ENCODE measurements at regions not wholly inside any gene's neighbourhood (a gene's known extent, or its start where the extent isn't known, plus 50 kb on each side); places are given as distances from the start of the nearest gene placed in this dataset.

DNA sequence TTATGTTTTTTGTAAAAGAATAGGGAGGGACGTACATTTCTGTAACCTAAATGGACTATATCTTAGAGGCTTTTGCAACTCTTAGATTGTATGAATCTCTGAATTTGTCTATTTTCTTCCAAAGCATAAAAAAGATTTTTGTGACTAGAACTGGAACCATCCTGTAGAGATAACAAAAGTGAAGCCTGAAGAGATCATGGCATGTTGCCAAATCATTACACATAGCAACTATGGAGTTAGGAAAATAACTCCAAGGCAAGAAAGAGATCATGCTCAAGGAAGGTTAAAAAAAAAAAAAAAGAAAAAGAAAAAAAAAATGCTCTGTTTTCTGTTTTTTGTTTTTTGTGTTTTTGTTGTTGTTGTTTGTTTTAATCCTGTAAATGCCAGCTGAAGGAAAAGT, 567.7 kb upstream of the ZWINT start:
- ATAC-seq, result no peak
- TF ChIP-seq BACH2 (CRISPR knock-in tag; IDR thresholded peaks at IDR 0.05; ENCODE audit: borderline replicate concordance) (no peak), CSDC2 (CRISPR knock-in tag; IDR thresholded peaks at IDR 0.05) (no peak), TCF4 (CRISPR knock-in tag; IDR thresholded peaks at IDR 0.05; ENCODE audit: borderline replicate concordance) (no peak), ZC3H10 (CRISPR knock-in tag; IDR thresholded peaks at IDR 0.05) (no peak)

GRCh38 chr10:56927701-56928100, 566.6 kb upstream of the ZWINT start:
- TF ChIP-seq ZC3H10 (CRISPR knock-in tag; IDR thresholded peaks at IDR 0.05), result no peak
- TF ChIP-seq, protein P1, sequence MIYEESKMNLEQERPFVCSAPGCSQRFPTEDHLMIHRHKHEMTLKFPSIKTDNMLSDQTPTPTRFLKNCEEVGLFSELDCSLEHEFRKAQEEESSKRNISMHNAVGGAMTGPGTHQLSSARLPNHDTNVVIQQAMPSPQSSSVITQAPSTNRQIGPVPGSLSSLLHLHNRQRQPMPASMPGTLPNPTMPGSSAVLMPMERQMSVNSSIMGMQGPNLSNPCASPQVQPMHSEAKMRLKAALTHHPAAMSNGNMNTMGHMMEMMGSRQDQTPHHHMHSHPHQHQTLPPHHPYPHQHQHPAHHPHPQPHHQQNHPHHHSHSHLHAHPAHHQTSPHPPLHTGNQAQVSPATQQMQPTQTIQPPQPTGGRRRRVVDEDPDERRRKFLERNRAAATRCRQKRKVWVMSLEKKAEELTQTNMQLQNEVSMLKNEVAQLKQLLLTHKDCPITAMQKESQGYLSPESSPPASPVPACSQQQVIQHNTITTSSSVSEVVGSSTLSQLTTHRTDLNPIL (CRISPR knock-in tag; IDR thresholded peaks at IDR 0.05; ENCODE audit: low read depth), result no peak
- TF ChIP-seq ARNTL (CRISPR knock-in tag; IDR thresholded peaks at IDR 0.05; ENCODE audit: borderline replicate concordance, low read depth), result no peak
- TF ChIP-seq POU6F1 (CRISPR knock-in tag; IDR thresholded peaks at IDR 0.05; ENCODE audit: borderline replicate concordance, low read depth), result no peak
- TF ChIP-seq ZFP3 (CRISPR knock-in tag; IDR thresholded peaks at IDR 0.05), result no peak
- TF ChIP-seq OSR1 (CRISPR knock-in tag; IDR thresholded peaks at IDR 0.05), result no peak
- no peak for TF ChIP-seq ZFP30 (CRISPR knock-in tag; IDR thresholded peaks at IDR 0.05)
- TF ChIP-seq, protein P2, sequence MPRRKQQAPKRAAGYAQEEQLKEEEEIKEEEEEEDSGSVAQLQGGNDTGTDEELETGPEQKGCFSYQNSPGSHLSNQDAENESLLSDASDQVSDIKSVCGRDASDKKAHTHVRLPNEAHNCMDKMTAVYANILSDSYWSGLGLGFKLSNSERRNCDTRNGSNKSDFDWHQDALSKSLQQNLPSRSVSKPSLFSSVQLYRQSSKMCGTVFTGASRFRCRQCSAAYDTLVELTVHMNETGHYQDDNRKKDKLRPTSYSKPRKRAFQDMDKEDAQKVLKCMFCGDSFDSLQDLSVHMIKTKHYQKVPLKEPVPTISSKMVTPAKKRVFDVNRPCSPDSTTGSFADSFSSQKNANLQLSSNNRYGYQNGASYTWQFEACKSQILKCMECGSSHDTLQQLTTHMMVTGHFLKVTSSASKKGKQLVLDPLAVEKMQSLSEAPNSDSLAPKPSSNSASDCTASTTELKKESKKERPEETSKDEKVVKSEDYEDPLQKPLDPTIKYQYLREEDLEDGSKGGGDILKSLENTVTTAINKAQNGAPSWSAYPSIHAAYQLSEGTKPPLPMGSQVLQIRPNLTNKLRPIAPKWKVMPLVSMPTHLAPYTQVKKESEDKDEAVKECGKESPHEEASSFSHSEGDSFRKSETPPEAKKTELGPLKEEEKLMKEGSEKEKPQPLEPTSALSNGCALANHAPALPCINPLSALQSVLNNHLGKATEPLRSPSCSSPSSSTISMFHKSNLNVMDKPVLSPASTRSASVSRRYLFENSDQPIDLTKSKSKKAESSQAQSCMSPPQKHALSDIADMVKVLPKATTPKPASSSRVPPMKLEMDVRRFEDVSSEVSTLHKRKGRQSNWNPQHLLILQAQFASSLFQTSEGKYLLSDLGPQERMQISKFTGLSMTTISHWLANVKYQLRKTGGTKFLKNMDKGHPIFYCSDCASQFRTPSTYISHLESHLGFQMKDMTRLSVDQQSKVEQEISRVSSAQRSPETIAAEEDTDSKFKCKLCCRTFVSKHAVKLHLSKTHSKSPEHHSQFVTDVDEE (CRISPR knock-in tag; IDR thresholded peaks at IDR 0.05), result no peak
- no peak for TF ChIP-seq CSDC2 (CRISPR knock-in tag; IDR thresholded peaks at IDR 0.05)
- no peak for ATAC-seq

- no peak for ATAC-seq
- TF ChIP-seq, protein P2 (CRISPR knock-in tag; IDR thresholded peaks at IDR 0.05), result no peak
- no peak for TF ChIP-seq ISL1 (CRISPR knock-in tag; IDR thresholded peaks at IDR 0.05)
- no peak for TF ChIP-seq POU6F1 (CRISPR knock-in tag; IDR thresholded peaks at IDR 0.05; ENCODE audit: borderline replicate concordance, low read depth)
- TF ChIP-seq BACH2 (CRISPR knock-in tag; IDR thresholded peaks at IDR 0.05; ENCODE audit: borderline replicate concordance), result no peak
- no peak for TF ChIP-seq ESRRG (CRISPR knock-in tag; IDR thresholded peaks at IDR 0.05)
- TF ChIP-seq RARB (CRISPR knock-in tag; IDR thresholded peaks at IDR 0.05), result no peak
- no peak for TF ChIP-seq PPARA (CRISPR knock-in tag; IDR thresholded peaks at IDR 0.05; ENCODE audit: borderline replicate concordance)
- no peak for TF ChIP-seq ZFP30 (CRISPR knock-in tag; IDR thresholded peaks at IDR 0.05)
- TF ChIP-seq CSDC2 (CRISPR knock-in tag; IDR thresholded peaks at IDR 0.05), result no peak
- no peak for TF ChIP-seq ARNTL (CRISPR knock-in tag; IDR thresholded peaks at IDR 0.05; ENCODE audit: borderline replicate concordance, low read depth)
These were observed 559.7 kb upstream of the ZWINT start for GRCh38 chr10:56920601-56921261.

DNA sequence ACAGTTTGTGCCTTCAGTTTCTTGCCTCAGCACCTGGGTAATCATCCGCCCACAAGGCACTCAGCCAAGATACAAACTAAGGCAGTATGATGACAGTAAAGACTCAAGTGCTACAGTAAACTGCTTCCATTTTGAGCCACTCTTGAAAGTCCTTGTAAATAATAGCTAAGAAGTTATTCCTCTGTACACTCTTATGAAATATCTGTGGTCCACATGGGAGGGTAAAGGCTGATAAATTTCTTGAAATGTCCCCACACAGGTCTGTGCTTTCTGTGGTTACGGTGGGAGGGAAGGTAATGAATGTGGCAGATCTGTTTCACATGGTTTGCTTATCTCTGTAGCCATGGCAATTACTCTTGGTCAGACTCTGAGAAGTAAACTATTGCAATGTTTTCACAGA, 551.0 kb upstream of the ZWINT start:
- no peak for TF ChIP-seq BACH2 (CRISPR knock-in tag; IDR thresholded peaks at IDR 0.05; ENCODE audit: borderline replicate concordance)
- TF ChIP-seq ZFP30 (CRISPR knock-in tag; IDR thresholded peaks at IDR 0.05), result no peak
- TF ChIP-seq ISL1 (CRISPR knock-in tag; IDR thresholded peaks at IDR 0.05), result no peak
- TF ChIP-seq PPARA (CRISPR knock-in tag; IDR thresholded peaks at IDR 0.05; ENCODE audit: borderline replicate concordance), result no peak
- no peak for TF ChIP-seq PATZ1 (CRISPR knock-in tag; IDR thresholded peaks at IDR 0.05; ENCODE audit: borderline replicate concordance)
- no peak for TF ChIP-seq ESRRG (CRISPR knock-in tag; IDR thresholded peaks at IDR 0.05)
- TF ChIP-seq CSRNP3 (CRISPR knock-in tag; IDR thresholded peaks at IDR 0.05), result no peak
- TF ChIP-seq ZNF70 (CRISPR knock-in tag; IDR thresholded peaks at IDR 0.05), result no peak
- ATAC-seq, result no peak
